Adrenal gland (tissue), 9 donors: ENCODE measurements at regions not wholly inside any gene's neighbourhood (a gene's known extent, or its start where the extent isn't known, plus 50 kb on each side); places are given as distances from the start of the nearest gene placed in this dataset.
A peak's percentile ranks its signal among the peaks of the same experiment; 100 is the strongest.
"Not testable (repeated sequence)": the region's sequence is repeated elsewhere in the genome, so short reads cannot be mapped to it uniquely, and the experiment has no call there.

ENCODE experiments used
- DNase-seq, 7 donors: peaks; one replicate each; pipeline ENCODE4 v3.0.0-alpha.2; 2019 to 2020
- H3K27ac ChIP-seq, 5 donors: fragments of 200-600 bp; sonication (generic) in 4 of 5; 1 replicate in 3 of 5; 2 replicates in 2 of 5; pipeline versions ENCODE4 v1.5.1 to v1.8.0; 2016 to 2020; ENCODE audit warnings: mild to moderate bottlenecking in 1 of 5
- H3K27me3 ChIP-seq: fragments of 200-600 bp; 2 replicates; pipeline ENCODE4 v1.8.0; 2021
- H3K36me3 ChIP-seq, 2 donors: fragments of 200-600 bp; replicated peaks in 1 of 2; 1 replicate in 1 of 2; 2 replicates in 1 of 2; pipeline versions ENCODE4 v1.5.1 to v1.8.0; 2018 to 2022
- H3K4me1 ChIP-seq, 2 donors: fragments of 200-600 bp; replicated peaks in 1 of 2; 1 replicate in 1 of 2; 2 replicates in 1 of 2; pipeline versions ENCODE4 v1.5.1 to v1.8.0; 2018 to 2021
- H3K4me3 ChIP-seq, 4 donors: fragments of 200-600 bp; sonication (generic) in 3 of 4; one replicate each; pipeline ENCODE4 v1.5.1; 2016 to 2018
- H3K9me3 ChIP-seq, 3 donors: fragments of 200-600 bp; sonication (generic) in 1 of 3; replicated peaks in 1 of 3; 1 replicate in 2 of 3; 2 replicates in 1 of 3; pipeline versions ENCODE4 v1.5.1 to v1.8.0; 2016 to 2021
- CTCF ChIP-seq, 6 experiments: fragments of 450-650 bp in 4 of 6; fragments of 200-600 bp in 2 of 6; sonication (generic) in 1 of 6; IDR thresholded peaks; 1 replicate in 5 of 6; 2 replicates in 1 of 6; pipeline versions ENCODE4 v1.5.1 to v1.8.0; 2016 to 2021; ENCODE audit warnings: antibody characterized with exemption in 6 of 6, mild to moderate bottlenecking in 2 of 6, moderate library complexity in 1 of 6
- POLR2A ChIP-seq, 2 donors: fragments of 450-650 bp; IDR thresholded peaks; one replicate each; pipeline ENCODE4 v1.6.1; 2017; ENCODE audit warnings: antibody characterized with exemption in 2 of 2, mild to moderate bottlenecking in 2 of 2, moderate library complexity in 1 of 2
- WGBS, 4 donors: extraction: QIAGEN DNeasy Blood & Tissue Kit in 2 of 4; methylation state at CpG; one replicate each; pipeline versions ENCODE4 v1.1.5 to v1.1.7; 2013 to 2017; 5-methylcytosine and 5-hydroxymethylcytosine counted together
- intact Hi-C, 2 donors: fragments of 100-400 bp; cut with DNase I; formaldehyde crosslinking; loops; one replicate each; pipeline versions ENCODE4 v1.14.1 to v1.15.0; 2022 to 2023
- donor health status: healthy with polysubstance abuse.
- donor health status: Bipolar disorder and iron deficiency.
- donor health status: DM: yes; HTN: yes; CAD: no.
- donor health status: DM: no; HTN: no; CAD: no.
- donor health status: DM: no; HTN: no; CAD: no.

GRCh38 chr5:115423541-115423940 lies 121.0 kb downstream of the FEM1C start:
- no peak overlapping the region for H3K4me3 ChIP-seq
- TF ChIP-seq POLR2A (IDR thresholded peaks at IDR 0.05) (no peak), CTCF (IDR thresholded peaks at IDR 0.05) (no peak)
- no peaks in the 10 kb centered on the region for H3K4me1 ChIP-seq
- no peaks in the 10 kb centered on the region for H3K9me3 ChIP-seq
- H3K27me3 ChIP-seq: no peaks in the 10 kb centered on the region
- H3K27ac ChIP-seq: peak overlapping the region in 1 of 5 donors; percentile 31
- intact Hi-C loops: no loop called here
- H3K36me3 ChIP-seq: no peaks in the 10 kb centered on the region
- 56 to 63% (median 58%) methylated on average over 5 of the region's 5 CpGs for WGBS, 4 donors
- DNase-seq: peak in 4 of 7 donors; percentile 13 to 62 (median 22)

DNA sequence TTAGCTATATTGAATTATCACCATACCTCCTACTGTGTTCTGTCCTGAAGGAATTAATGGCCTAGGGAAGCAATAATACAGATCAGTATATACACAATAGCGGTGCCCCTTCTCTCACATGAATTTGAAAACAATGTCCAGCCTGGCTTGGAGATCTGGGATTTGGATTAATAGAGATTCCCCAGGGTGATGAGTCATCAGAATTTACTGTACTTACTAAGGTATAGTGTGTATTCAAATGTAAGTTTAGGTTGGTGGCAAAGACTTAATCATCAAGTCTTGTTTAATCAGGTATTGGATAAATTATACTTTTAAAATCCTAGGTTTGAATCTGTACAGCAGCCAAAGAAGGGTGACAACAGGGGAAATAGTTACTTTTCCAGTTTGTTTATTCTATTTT lies 121.5 kb downstream of the FEM1C start:
- Histone ChIP-seq H3K36me3 (no peaks in the 10 kb centered on the region), H3K27ac (peak overlapping the region in 2 of 5 donors; percentile 17 to 31), H3K27me3 (no peaks in the 10 kb centered on the region), H3K9me3 (no peaks in the 10 kb centered on the region), H3K4me3 (no peak overlapping the region), H3K4me1 (no peaks in the 10 kb centered on the region)
- TF ChIP-seq CTCF (IDR thresholded peaks at IDR 0.05) (no peak), POLR2A (IDR thresholded peaks at IDR 0.05) (no peak)
- WGBS, 4 donors: 74 to 100% (median 80%) methylated on average over 1 of the region's 1 CpG
- no peak for DNase-seq
- intact Hi-C loops: no loop called here

DNA sequence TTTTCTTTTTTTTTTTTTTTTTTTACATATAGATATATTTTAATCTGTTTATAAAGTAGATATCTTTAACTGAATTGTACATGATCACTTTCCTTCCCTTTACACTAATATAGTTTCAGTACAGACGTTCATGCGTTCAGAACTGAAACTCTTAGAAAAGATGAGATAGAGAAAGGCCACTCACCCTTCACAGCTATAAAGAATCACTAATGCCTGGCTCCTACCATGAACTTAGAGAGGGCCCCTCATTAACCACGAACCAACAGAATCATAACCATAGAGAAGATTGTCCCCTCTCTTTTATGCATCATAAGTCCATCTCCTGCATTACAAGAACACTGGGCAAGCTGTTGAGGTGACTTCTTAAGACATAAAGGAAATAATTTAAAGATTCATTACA lies 123.8 kb downstream of the FEM1C start:
- H3K27me3 ChIP-seq, DNase-seq, H3K4me3 ChIP-seq, intact Hi-C loops, H3K36me3 ChIP-seq, H3K9me3 ChIP-seq, H3K27ac ChIP-seq, H3K4me1 ChIP-seq: not testable (repeated sequence)
- 83 to 90% methylated on average over 2 to 3 of the region's 3 CpGs; no CpG with 5 or more reads in 2 of the 4 donors for WGBS, 4 donors

DNA sequence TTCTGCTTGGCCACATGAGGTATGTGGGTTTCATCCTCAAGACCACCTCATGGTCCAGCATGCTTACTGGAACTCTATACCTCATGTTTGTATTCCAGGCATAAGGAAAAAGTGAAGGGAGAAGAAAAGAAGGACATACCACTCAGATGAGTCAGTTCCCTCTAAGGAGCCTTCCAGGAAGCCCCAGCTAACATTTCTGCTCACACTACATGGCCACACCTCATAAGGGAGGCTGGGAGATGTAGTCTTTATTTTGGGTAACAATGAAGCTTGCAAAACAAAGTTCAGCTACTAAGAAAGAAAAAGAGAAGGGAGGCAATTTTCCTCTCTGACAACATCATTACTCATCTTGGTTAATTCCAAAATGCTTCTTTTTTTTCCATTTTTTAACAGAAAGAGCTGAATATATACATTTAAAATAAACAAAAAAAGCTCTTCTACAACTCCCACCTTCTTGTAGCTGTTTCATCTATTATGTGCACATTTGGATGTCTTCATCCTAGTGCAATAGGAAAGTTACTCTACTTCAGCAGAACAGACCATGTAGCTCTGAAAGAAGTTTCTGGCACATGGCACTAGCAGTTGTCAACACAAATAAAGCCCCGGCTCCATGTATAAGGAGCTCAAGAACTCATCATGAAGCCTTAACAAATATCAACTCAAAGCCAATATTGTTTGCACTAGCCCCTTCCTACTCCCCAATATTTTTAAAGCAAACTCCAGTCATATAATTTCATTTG lies 123.6 kb upstream of the CCDC112 start:
- H3K27ac ChIP-seq: no peak overlapping the region
- DNase-seq: no peak
- no peak overlapping the region for H3K4me3 ChIP-seq
- H3K9me3 ChIP-seq: no peaks in the 10 kb centered on the region
- intact Hi-C loops: no loop called here
- H3K36me3 ChIP-seq: no peaks in the 10 kb centered on the region
- H3K4me1 ChIP-seq: no peaks in the 10 kb centered on the region
- TF ChIP-seq CTCF (IDR thresholded peaks at IDR 0.05) (no peak), POLR2A (IDR thresholded peaks at IDR 0.05) (no peak)
- no peaks in the 10 kb centered on the region for H3K27me3 ChIP-seq
- 74 to 90% (median 83%) methylated on average over 1 of the region's 1 CpG for WGBS, 4 donors

DNA sequence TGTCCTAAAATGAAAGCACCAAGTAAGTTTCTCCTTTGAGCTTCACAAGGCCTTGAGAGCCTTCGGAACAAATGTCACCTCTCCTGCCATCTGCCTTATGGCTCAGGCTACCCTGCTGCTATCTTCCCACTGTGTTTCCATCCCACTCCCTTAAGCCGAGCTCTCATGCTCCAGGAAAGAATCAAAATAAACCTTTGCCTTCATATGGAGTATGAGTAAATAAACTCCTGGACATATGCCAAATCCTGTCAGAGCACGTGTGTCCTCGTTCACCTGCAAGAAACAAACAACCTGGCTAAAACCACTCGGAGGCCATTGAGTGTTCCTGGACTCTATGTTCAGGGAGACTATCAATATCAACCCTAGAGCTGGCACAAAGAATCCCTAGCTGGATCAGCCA lies 122.3 kb upstream of the CCDC112 start:
- DNase-seq: no peak
- H3K4me1 ChIP-seq: no peaks in the 10 kb centered on the region
- no peaks in the 10 kb centered on the region for H3K27me3 ChIP-seq
- H3K27ac ChIP-seq: no peak overlapping the region
- intact Hi-C loops: no loop called here
- WGBS, 4 donors: 56 to 65% (median 60%) methylated on average over 5 of the region's 5 CpGs
- TF ChIP-seq CTCF (IDR thresholded peaks at IDR 0.05) (no peak), POLR2A (IDR thresholded peaks at IDR 0.05) (no peak)
- H3K9me3 ChIP-seq: no peaks in the 10 kb centered on the region
- no peak overlapping the region for H3K4me3 ChIP-seq
- no peaks in the 10 kb centered on the region for H3K36me3 ChIP-seq
